Effector memory CD8-positive, alpha-beta T cell (primary cell): ENCODE measurements at regions not wholly inside any gene's neighbourhood (a gene's known extent, or its start where the extent isn't known, plus 50 kb on each side); places are given as distances from the start of the nearest gene placed in this dataset.

Experiments
- ATAC-seq: fragments of 150-1000 bp; cut with Tn5 transposase; replicated peaks from 2 replicates; pipeline ENCODE4 v1.10.0; 2021; ENCODE audit warnings: mild to moderate bottlenecking, moderate library complexity
- DNase-seq, 3 experiments: peaks; one replicate each; pipeline ENCODE4 v3.0.0; 2021
- H3K27ac Mint-ChIP-seq, 2 donors: one replicate each; pipeline ENCODE4 v1.8.0; 2022; ENCODE audit warnings: mild to moderate bottlenecking in 2 of 2, mixed read lengths in 2 of 2, moderate library complexity in 2 of 2
- H3K27me3 Mint-ChIP-seq, 2 donors: one replicate each; pipeline ENCODE4 v1.8.0; 2022; ENCODE audit warnings: mixed read lengths in 2 of 2
- H3K36me3 Mint-ChIP-seq: one replicate; pipeline ENCODE4 v1.8.0; 2022; ENCODE audit warnings: mild to moderate bottlenecking, moderate library complexity, mixed read lengths; ENCODE audit not compliant: insufficient read depth
- H3K4me1 Mint-ChIP-seq, 2 donors: one replicate each; pipeline ENCODE4 v1.8.0; 2022; ENCODE audit warnings: low read depth in 2 of 2, mixed read lengths in 2 of 2
- H3K4me3 Mint-ChIP-seq, 2 donors: one replicate each; pipeline ENCODE4 v1.8.0; 2022; ENCODE audit warnings: mild to moderate bottlenecking in 2 of 2, mixed read lengths in 2 of 2, moderate library complexity in 2 of 2
- H3K9me3 Mint-ChIP-seq, 2 donors: one replicate each; pipeline ENCODE4 v1.8.0; 2022; ENCODE audit warnings: mixed read lengths in 2 of 2

DNA sequence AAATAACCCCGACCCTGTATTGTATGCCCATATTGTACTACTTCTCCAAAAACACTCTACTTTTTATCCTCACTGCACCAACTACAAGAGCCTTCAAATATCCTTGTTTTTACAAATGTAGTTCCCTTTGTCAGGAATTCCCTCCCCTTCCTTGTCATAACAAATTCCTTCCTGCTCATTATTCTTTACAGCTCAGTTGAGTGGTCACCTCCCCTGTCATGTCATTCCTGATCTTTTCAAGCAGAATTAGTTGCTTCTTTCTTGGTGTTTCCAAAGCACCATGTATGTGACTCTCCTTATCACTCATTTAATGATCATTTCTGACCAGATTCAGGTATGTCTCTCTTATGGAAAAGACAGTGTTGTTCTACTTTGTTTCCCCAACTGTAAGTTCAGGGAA, 194.2 kb upstream of the SMC2 start:
- H3K9me3 Mint-ChIP-seq: peaks cover 2 to 5% of the 10 kb centered on the region in 2 donors
- no peaks in the 10 kb centered on the region for H3K27me3 Mint-ChIP-seq
- H3K36me3 Mint-ChIP-seq: no peaks in the 10 kb centered on the region
- DNase-seq (no peak), ATAC-seq (no peak)
- no peak overlapping the region for H3K4me3 Mint-ChIP-seq
- H3K27ac Mint-ChIP-seq: no peak overlapping the region
- no peaks in the 10 kb centered on the region for H3K4me1 Mint-ChIP-seq

DNA sequence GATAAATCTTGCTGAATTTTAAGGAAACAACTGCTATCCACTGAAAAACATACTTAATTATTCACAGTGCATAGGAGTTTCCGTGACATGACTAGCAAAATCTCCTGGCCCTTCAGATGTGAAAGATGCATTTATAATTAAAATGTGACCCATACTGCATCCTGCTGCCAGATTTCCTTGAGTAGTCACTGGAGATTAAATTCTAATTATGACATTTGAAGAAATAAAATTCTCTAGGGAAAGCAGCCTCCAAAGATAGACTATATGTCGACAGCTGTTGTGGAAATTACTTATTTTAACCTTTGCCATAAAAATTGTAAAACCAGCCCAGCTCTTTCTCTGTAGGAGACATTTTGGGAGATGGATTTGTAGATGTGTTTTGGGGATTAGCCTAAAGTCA, 193.6 kb upstream of the SMC2 start:
- Mint-ChIP-seq H3K27me3 (no peaks in the 10 kb centered on the region), H3K4me1 (no peaks in the 10 kb centered on the region), H3K4me3 (no peak overlapping the region), H3K36me3 (no peaks in the 10 kb centered on the region), H3K9me3 (peaks cover 2 to 5% of the 10 kb centered on the region in 2 donors), H3K27ac (no peak overlapping the region)
- DNase-seq: no peak
- no peak for ATAC-seq

DNA sequence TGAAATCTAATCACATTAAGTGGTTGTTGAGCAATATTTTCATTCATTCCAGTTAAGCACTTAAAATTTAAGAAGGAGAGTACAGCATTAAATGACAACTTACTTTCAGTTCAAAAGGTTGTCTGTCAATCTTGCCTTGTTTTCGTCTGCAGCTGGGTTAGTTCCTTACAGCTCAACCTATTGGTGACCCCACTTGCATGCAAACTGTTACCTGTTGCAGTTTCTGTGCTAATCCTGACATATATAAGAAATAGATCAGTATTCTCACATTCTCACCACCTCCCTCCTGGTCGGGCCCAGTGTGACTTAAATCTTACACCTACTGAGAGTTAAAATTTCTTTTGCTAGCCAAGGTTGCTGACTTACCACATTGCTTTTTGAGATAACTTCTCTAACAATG, 191.8 kb upstream of the SMC2 start:
- Mint-ChIP-seq H3K4me3 (no peak overlapping the region), H3K27ac (no peak overlapping the region), H3K9me3 (peaks cover 2 to 5% of the 10 kb centered on the region in 2 donors), H3K4me1 (no peaks in the 10 kb centered on the region), H3K27me3 (no peaks in the 10 kb centered on the region), H3K36me3 (no peaks in the 10 kb centered on the region)
- DNase-seq (no peak), ATAC-seq (no peak)

DNA sequence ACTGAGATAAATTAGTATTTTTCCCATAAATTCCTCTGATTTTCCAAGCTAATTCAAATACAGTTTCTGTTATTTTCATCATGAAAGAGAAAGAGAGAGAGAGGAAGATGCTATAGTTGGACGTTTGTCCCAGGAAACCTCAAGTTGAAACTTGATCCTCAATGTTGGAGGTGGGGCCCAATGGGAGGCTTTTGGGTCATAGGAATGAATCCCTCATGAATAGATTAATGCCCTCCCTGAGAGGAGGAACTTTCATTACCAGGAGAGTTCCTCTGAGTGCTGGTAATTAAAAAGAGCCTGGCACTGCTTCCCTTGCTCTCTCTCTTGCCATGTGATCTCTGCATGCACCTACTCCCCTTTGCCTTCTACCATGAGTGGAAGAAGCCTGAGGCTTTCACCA, 189.9 kb upstream of the SMC2 start:
- H3K36me3 Mint-ChIP-seq: no peaks in the 10 kb centered on the region
- peaks cover 2 to 5% of the 10 kb centered on the region in 2 donors for H3K9me3 Mint-ChIP-seq
- no peak for DNase-seq
- H3K27ac Mint-ChIP-seq: no peak overlapping the region
- H3K4me1 Mint-ChIP-seq: no peaks in the 10 kb centered on the region
- H3K4me3 Mint-ChIP-seq: no peak overlapping the region
- ATAC-seq: no peak
- H3K27me3 Mint-ChIP-seq: no peaks in the 10 kb centered on the region

DNA sequence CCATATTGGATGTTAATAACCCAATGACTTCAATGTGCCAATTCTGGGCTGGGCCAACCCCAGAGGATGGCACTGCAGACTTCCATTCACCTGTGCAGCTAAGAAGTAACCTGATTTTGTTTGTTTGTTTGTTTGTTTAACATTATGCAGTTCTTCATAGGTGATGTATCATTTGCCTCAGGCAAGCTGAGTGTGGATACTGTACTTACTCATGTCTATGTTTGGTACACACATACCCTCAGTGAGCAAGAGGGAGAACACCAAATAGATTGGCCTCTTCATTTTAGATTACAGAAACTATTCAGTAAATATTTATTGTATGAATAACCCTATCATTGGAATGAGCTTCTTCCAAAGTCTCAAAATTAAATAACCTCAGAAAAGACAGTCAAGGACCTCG, 180.2 kb upstream of the SMC2 start:
- no peak for DNase-seq
- H3K27ac Mint-ChIP-seq: no peak overlapping the region
- peaks cover 0 to 4% of the 10 kb centered on the region in 2 donors for H3K9me3 Mint-ChIP-seq
- no peak overlapping the region for H3K4me3 Mint-ChIP-seq
- no peaks in the 10 kb centered on the region for H3K36me3 Mint-ChIP-seq
- ATAC-seq: no peak
- H3K4me1 Mint-ChIP-seq: no peaks in the 10 kb centered on the region
- no peaks in the 10 kb centered on the region for H3K27me3 Mint-ChIP-seq

DNA sequence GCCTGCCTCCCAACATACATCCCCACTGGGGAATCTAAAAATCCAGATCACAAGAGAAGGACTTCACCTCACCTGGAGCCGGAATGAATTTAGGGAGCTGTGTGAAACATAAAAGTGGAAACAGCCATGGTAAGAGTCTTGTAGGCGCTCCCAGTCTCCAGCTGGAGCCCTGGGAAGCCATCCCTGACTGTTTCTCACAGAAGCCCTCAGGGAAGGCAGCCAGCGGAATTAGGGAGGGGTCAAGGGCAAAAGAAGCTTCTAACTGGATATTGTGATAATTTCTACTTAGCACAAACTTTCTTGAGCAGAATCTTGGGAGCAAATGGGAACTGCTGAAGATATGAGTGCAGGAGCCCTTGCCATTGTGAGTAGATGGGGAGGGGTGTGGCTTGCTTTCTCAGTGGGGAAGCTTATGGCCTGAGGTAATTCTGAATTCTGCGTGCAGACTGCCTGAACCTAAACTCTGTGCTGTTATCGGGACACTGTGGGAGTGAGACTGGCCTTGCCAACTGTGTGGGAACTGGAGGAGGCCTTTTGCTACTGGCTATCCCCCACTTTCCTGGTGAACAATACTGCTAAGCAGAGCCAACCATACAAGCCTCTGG, 174.4 kb upstream of the SMC2 start:
- ATAC-seq: no peak
- H3K36me3 Mint-ChIP-seq: no peaks in the 10 kb centered on the region

DNA sequence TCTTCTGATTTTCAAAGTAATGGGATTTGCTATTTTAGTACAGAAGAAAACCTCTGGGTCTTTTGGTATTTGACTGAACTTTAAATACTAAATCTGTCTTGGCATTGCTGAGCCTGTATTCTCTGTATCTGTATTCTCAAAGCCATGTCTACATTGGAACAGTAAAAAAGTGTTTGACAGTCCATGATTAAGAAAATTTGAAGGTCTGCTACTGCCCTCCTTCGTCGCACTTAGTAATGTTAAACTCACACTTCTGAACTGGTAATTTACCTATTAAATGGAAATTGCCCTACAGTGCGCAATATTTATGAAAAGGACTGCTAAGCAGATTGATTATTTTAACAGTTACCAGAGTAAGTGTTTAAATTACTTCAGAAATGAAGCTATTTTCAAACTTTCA, 165.7 kb upstream of the SMC2 start:
- Mint-ChIP-seq H3K27me3 (no peaks in the 10 kb centered on the region), H3K4me3 (no peak overlapping the region), H3K9me3 (no peaks in the 10 kb centered on the region), H3K4me1 (no peaks in the 10 kb centered on the region), H3K36me3 (no peaks in the 10 kb centered on the region), H3K27ac (no peak overlapping the region)
- DNase-seq (no peak), ATAC-seq (no peak)

More for the DNA sequence above, 174.4 kb upstream of the SMC2 start:
- Mint-ChIP-seq H3K4me1 (no peaks in the 10 kb centered on the region), H3K4me3 (no peak overlapping the region), H3K9me3 (peaks cover 0 to 7% of the 10 kb centered on the region in 2 donors), H3K27ac (no peak overlapping the region), H3K27me3 (no peaks in the 10 kb centered on the region)
- DNase-seq: no peak

DNA sequence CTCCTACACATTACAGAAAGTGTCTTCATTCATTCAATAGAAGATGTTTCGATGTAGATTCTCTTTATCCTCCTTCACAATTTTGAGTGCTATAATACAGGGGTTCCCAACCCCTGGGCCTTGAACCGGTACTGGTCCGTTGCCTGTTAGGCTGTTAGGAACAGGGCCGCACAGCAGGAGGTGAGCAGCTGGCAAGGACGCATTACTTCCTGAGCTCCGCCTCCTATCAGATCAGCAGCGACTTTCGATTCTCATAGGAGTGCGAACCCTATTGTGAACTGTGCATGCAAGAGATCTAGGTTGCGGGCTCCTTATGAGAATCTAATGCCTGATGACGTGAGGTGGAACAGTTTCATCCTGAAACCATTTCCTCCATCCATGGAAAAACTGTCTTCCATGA, 153.0 kb upstream of the SMC2 start:
- DNase-seq (no peak), ATAC-seq (no peak)
- Mint-ChIP-seq H3K27ac (no peak overlapping the region), H3K9me3 (no peaks in the 10 kb centered on the region), H3K36me3 (no peaks in the 10 kb centered on the region), H3K27me3 (no peaks in the 10 kb centered on the region), H3K4me1 (no peaks in the 10 kb centered on the region), H3K4me3 (no peak overlapping the region)

DNA sequence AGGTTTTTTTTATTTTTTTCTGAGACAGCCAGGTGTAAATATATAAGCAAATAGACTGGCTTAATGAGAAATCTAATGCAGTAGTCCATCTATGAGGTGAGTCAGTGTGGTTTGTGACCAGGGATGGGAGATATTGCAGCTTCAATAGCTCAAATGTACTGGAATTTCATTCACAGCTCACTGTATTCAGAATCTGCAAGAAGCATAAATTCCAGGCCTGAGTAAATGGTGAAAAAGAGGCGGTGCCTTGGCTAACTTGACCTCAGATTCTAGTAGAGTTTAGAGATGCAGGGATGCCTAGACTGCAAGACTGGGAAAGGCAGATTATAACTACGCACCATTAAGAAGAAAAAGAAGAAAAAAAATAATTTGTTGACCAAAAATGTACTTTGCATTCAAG, 151.9 kb upstream of the SMC2 start:
- DNase-seq (no peak), ATAC-seq (no peak)
- no peaks in the 10 kb centered on the region for H3K4me1 Mint-ChIP-seq
- H3K36me3 Mint-ChIP-seq: no peaks in the 10 kb centered on the region
- H3K27me3 Mint-ChIP-seq: no peaks in the 10 kb centered on the region
- no peak overlapping the region for H3K4me3 Mint-ChIP-seq
- H3K27ac Mint-ChIP-seq: no peak overlapping the region
- H3K9me3 Mint-ChIP-seq: no peaks in the 10 kb centered on the region

DNA sequence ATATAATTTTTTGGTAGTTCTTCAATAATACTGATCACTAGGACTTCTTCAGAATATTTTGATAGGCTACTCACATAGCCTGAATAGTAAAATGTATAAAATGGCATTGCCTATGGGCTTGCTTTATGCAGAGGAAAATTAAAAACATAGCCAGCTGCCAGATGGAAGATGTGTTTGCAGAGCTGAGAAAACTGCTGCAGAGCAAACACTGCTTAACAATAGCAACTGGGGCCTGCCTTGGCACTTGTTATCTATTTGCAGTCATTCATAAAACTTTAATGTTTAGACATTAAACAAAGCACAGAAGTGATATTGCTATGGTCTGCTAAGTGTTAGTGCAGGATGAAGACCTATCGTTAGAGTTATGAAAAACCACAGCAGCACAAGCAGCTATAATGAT, 151.5 kb upstream of the SMC2 start:
- no peak overlapping the region for H3K27ac Mint-ChIP-seq
- no peaks in the 10 kb centered on the region for H3K9me3 Mint-ChIP-seq
- DNase-seq (no peak), ATAC-seq (no peak)
- H3K36me3 Mint-ChIP-seq: no peaks in the 10 kb centered on the region
- no peaks in the 10 kb centered on the region for H3K27me3 Mint-ChIP-seq
- no peaks in the 10 kb centered on the region for H3K4me1 Mint-ChIP-seq
- no peak overlapping the region for H3K4me3 Mint-ChIP-seq

DNA sequence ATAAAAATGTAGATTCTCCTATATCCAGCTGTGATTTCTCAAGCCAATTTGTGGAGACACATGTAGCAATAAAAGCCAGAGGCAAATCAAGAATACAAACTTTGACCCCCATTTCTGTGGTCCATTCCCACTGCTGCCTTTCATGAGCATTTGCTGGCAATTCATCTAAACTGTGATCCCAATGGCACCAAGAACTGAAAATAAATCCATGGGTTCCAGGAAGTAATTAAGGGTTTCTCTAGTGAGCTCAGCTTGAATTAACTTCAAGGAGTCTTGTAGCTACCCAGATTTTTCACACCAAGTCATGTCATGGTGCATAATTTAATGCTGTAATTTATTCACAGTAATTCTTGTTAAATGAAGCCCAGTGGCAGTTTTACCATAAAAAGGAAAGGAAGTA, 145.0 kb upstream of the SMC2 start:
- no peak overlapping the region for H3K4me3 Mint-ChIP-seq
- DNase-seq: no peak
- H3K36me3 Mint-ChIP-seq: no peaks in the 10 kb centered on the region
- peaks cover 0 to 4% of the 10 kb centered on the region in 2 donors for H3K9me3 Mint-ChIP-seq
- no peak for ATAC-seq
- H3K27me3 Mint-ChIP-seq: no peaks in the 10 kb centered on the region
- no peak overlapping the region for H3K27ac Mint-ChIP-seq
- H3K4me1 Mint-ChIP-seq: no peaks in the 10 kb centered on the region

DNA sequence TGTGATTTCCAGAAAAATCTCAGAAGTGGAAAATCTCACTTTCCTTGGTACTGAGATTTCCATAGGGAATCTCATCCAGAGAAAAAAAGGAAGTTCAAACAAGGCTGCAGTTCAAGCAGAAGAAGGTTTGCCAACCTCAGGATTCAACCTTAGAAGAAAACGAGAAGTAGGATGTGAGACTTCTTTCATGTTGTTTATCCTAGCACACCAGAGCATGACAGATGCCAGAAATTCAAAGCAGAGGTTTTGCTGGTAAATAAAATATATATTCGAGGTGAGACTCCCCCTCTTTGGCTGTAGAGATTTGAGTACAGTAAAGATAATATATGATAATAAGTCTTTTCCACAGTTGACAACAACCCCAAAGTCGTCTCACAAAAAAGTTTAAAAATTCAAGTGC, 116.9 kb upstream of the SMC2 start:
- Mint-ChIP-seq H3K4me3 (no peak overlapping the region), H3K27ac (no peak overlapping the region)
- ATAC-seq: no peak

DNA sequence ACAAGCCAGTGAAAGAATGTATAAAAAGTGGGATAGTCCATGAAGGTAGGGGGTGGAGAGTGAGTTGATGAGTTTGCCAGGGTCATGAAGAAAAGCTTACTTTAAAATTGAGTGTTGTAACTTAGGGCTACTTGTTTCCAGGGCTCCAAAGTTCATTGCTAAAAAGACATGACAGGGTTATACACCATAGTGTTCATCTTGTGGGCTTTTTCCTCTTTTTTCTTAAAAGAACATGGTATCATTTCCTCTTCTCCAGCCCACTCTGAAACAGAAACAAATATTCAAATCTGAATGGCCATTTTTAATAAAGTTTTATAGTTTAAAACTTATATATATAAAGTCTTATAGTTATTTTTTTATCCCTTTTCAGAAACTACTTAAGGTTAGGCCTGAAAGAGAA, 115.7 kb upstream of the SMC2 start:
- H3K4me3 Mint-ChIP-seq: no peak overlapping the region
- no peaks in the 10 kb centered on the region for H3K9me3 Mint-ChIP-seq
- no peaks in the 10 kb centered on the region for H3K4me1 Mint-ChIP-seq
- no peak overlapping the region for H3K27ac Mint-ChIP-seq
- ATAC-seq (no peak), DNase-seq (no peak)
- no peaks in the 10 kb centered on the region for H3K27me3 Mint-ChIP-seq
- H3K36me3 Mint-ChIP-seq: no peaks in the 10 kb centered on the region

More for the DNA sequence above, 116.9 kb upstream of the SMC2 start:
- Mint-ChIP-seq H3K36me3 (no peaks in the 10 kb centered on the region), H3K27me3 (no peaks in the 10 kb centered on the region), H3K4me1 (no peaks in the 10 kb centered on the region), H3K9me3 (no peaks in the 10 kb centered on the region)
- no peak for DNase-seq

DNA sequence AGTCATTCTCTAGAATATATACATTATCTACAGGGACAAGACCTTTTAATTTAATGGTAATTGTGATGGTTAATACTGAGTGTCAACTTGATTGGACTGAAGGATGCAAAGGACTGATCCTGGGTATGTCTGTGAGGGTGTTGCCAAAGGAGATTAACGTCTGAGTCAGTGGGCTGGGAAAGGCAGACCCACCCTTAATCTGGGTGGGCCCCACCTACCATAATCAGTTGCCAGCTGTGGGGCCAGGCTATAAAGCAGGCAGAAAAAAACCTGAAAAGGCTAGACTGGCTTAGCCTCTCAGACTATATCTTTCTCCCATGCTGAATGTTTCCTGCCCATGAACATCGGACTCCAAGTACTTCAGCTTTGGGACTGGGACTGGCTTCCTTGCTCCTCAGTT, 112.2 kb upstream of the SMC2 start:
- DNase-seq (no peak), ATAC-seq (no peak)
- no peaks in the 10 kb centered on the region for H3K9me3 Mint-ChIP-seq
- no peaks in the 10 kb centered on the region for H3K36me3 Mint-ChIP-seq
- no peak overlapping the region for H3K4me3 Mint-ChIP-seq
- H3K27ac Mint-ChIP-seq: no peak overlapping the region
- no peaks in the 10 kb centered on the region for H3K4me1 Mint-ChIP-seq
- peaks cover 0 to 14% of the 10 kb centered on the region in 2 donors for H3K27me3 Mint-ChIP-seq

DNA sequence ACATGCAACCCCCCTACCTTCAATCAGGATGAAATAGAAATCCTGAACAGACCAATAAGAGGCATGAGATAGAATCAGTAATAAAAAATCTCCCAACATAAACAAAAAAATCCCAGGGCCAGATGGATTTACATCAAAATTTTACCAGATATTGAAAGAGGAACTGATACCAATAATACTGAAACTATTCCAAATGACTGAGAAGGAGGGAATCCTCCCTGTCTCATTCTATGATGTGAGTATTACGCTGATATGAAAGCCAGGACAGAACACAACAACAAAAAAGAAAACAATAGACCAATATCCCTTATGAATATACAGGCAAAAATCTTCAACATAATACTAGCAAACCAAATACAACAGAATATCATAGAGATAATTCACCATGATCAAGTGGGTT, 109.0 kb upstream of the SMC2 start:
- Mint-ChIP-seq H3K36me3 (no peaks in the 10 kb centered on the region), H3K27me3 (peaks cover 0 to 14% of the 10 kb centered on the region in 2 donors), H3K4me1 (no peaks in the 10 kb centered on the region), H3K9me3 (no peaks in the 10 kb centered on the region), H3K4me3 (no peak overlapping the region), H3K27ac (no peak overlapping the region)
- ATAC-seq (no peak), DNase-seq (no peak)
